A673 (cell line): ENCODE measurements at regions not wholly inside any gene's neighbourhood (a gene's known extent, or its start where the extent isn't known, plus 50 kb on each side); places are given as distances from the start of the nearest gene placed in this dataset.

Experiments
- BruUV-seq: library from RNA; stranded (reverse); fragments of 400-500 nt; replicated peaks from 2 replicates; lab custom pipeline; 2021; lab: Mats Ljungman, UMichigan
- CTCF ChIA-PET: fragments of 300-600 bp; sonication (Branson Sonifier 250); formaldehyde crosslinking; loops from one replicate; lab custom pipeline; 2022; ENCODE audit warnings: antibody characterized with exemption; lab: Charles Lee
- POLR2A ChIA-PET: fragments of 300-600 bp; sonication (Branson Sonifier 250); formaldehyde crosslinking; loops from one replicate; lab custom pipeline; 2022; ENCODE audit warnings: antibody characterized with exemption; ENCODE audit not compliant: low non-redundant PET; lab: Charles Lee
- DNase-seq: peaks from one replicate; pipeline ENCODE4 v3.0.0-alpha.2; 2015; ENCODE audit warnings: low spot score
- H3K27ac ChIP-seq: fragments of 200-600 bp; sonication (generic); 2 replicates; pipeline ENCODE4 v1.5.1; 2016; ENCODE audit warnings: mixed run types, low read depth, mild to moderate bottlenecking, mixed read lengths, antibody characterized with exemption, low read length; ENCODE audit not compliant: poor library complexity, severe bottlenecking
- H3K27me3 ChIP-seq: fragments of 200-600 bp; sonication (generic); replicated peaks from 2 replicates; pipeline ENCODE4 v1.6.1; 2017; ENCODE audit warnings: mixed run types, low read depth, mild to moderate bottlenecking, mixed read lengths, antibody characterized with exemption, low read length; ENCODE audit not compliant: insufficient read depth, poor library complexity
- H3K36me3 ChIP-seq: fragments of 200-600 bp; sonication (generic); 2 replicates; pipeline ENCODE4 v1.6.1; 2016; ENCODE audit warnings: mixed run types, mild to moderate bottlenecking, mixed read lengths, antibody characterized with exemption, low read length; ENCODE audit not compliant: insufficient read depth, poor library complexity, severe bottlenecking
- H3K4me1 ChIP-seq: fragments of 200-600 bp; sonication (generic); 2 replicates; pipeline ENCODE4 v1.6.1; 2017; ENCODE audit warnings: mixed run types, mild to moderate bottlenecking, mixed read lengths, antibody characterized with exemption, low read length; ENCODE audit not compliant: insufficient read depth, poor library complexity, severe bottlenecking
- H3K4me3 ChIP-seq: fragments of 200-600 bp; sonication (generic); 2 replicates; pipeline ENCODE4 v1.5.1; 2016; ENCODE audit warnings: low read depth, mixed run types, mild to moderate bottlenecking, mixed read lengths, low read length; ENCODE audit not compliant: poor library complexity, severe bottlenecking
- H3K9me3 ChIP-seq: fragments of 200-600 bp; sonication (generic); 2 replicates; pipeline ENCODE4 v1.6.1; 2016; ENCODE audit warnings: mixed run types, low read depth, mild to moderate bottlenecking, mixed read lengths, antibody characterized with exemption, low read length; ENCODE audit not compliant: poor library complexity, severe bottlenecking
- CTCF ChIP-seq: fragments of 300-800, 200-600 bp; sonication (generic); conservative IDR thresholded peaks from 2 replicates; pipeline ENCODE4 v1.5.1; 2017; ENCODE audit warnings: low read depth, mild to moderate bottlenecking, antibody characterized with exemption, low read length, moderate library complexity, mixed read lengths
- EZH2 ChIP-seq: fragments of 200-600 bp; sonication (generic); IDR thresholded peaks from 2 replicates; pipeline ENCODE4 v1.6.1; 2017; ENCODE audit warnings: borderline replicate concordance, low read depth, mild to moderate bottlenecking, mixed read lengths, antibody characterized with exemption, low read length; ENCODE audit not compliant: poor library complexity, severe bottlenecking
- intact Hi-C: fragments of 100-400 bp; cut with micrococcal nuclease; formaldehyde crosslinking; loops from one replicate; pipeline ENCODE4 v1.10.0; 2022; ENCODE audit not compliant: unreplicated experiment

DNA sequence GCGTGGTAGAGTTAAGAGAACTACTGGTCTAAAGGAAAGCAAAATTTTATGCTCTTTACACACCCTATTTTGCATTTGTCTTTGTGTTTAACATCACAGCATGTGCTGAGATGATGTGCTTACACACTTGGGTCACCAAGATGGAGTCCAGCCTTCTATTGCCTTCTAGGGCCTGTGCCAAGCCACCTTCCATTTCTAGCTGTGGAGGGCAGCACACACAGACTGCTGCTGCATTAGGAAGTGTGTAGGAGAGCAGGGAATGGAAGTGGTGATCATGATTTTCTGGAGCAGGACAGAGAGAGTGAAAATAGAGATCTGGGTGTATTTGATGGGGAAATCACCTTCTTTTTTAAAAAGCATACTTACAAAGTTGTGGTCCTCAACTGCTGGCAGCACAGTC is 191.6 kb downstream of the SOX4 start:
- H3K27me3 ChIP-seq, result no peaks in the 10 kb centered on the region
- H3K36me3 ChIP-seq, result no peaks in the 10 kb centered on the region
- no TSS peak for BruUV-seq
- TF ChIP-seq CTCF (no peak), EZH2 (no peak)
- H3K4me3 ChIP-seq, result no peak overlapping the region
- CTCF ChIA-PET, result no interaction called here
- H3K9me3 ChIP-seq, result no peaks in the 10 kb centered on the region
- intact Hi-C loops, result no loop called here
- no peaks in the 10 kb centered on the region for H3K4me1 ChIP-seq
- no peak for DNase-seq
- no peak overlapping the region for H3K27ac ChIP-seq
- POLR2A ChIA-PET, result no interaction called here

- no peak for DNase-seq
- CTCF ChIA-PET, result no interaction called here
Observed at GRCh38 chr6:21791056-21791455, 197.5 kb downstream of the SOX4 start.

GRCh38 chr6:21791581-21791980 is 198.0 kb downstream of the SOX4 start:
- ChIA-PET CTCF (no interaction called here), POLR2A (no interaction called here)
- Histone ChIP-seq H3K36me3 (no peaks in the 10 kb centered on the region), H3K9me3 (no peaks in the 10 kb centered on the region), H3K4me1 (no peaks in the 10 kb centered on the region), H3K27me3 (no peaks in the 10 kb centered on the region), H3K27ac (no peak overlapping the region), H3K4me3 (no peak overlapping the region)
- no peak for DNase-seq
- no peak for TF ChIP-seq EZH2
- TF ChIP-seq CTCF, result no peak
- no TSS peak for BruUV-seq
- intact Hi-C loops, result no loop called here

More at GRCh38 chr6:21791056-21791455, 197.5 kb downstream of the SOX4 start:
- Histone ChIP-seq H3K4me1 (no peaks in the 10 kb centered on the region), H3K4me3 (no peak overlapping the region), H3K27me3 (no peaks in the 10 kb centered on the region), H3K9me3 (no peaks in the 10 kb centered on the region), H3K27ac (no peak overlapping the region), H3K36me3 (no peaks in the 10 kb centered on the region)
- TF ChIP-seq CTCF (no peak), EZH2 (no peak)
- intact Hi-C loops, result no loop called here
- POLR2A ChIA-PET, result no interaction called here
- BruUV-seq, result no TSS peak
